Ishikawa (cell line): ENCODE measurements at regions not wholly inside any gene's neighbourhood (a gene's known extent, or its start where the extent isn't known, plus 50 kb on each side); places are given as distances from the start of the nearest gene placed in this dataset.

Source experiments
- CEBPB ChIP-seq: IDR thresholded peaks from 2 replicates; pipeline ENCODE4 v1.6.1; 2012
- CREB1 ChIP-seq: IDR thresholded peaks from 2 replicates; pipeline ENCODE4 v1.6.1; 2012; ENCODE audit warnings: low read depth
- EGR1 ChIP-seq: IDR thresholded peaks from 2 replicates; pipeline ENCODE4 v1.6.1; 2012
- EP300 ChIP-seq: IDR thresholded peaks from 2 replicates; pipeline ENCODE4 v1.6.1; 2012; ENCODE audit warnings: borderline replicate concordance
- FOXM1 ChIP-seq: IDR thresholded peaks from 2 replicates; pipeline ENCODE4 v1.6.1; 2012; ENCODE audit warnings: low read depth, borderline replicate concordance
- NFIC ChIP-seq: IDR thresholded peaks from 2 replicates; pipeline ENCODE4 v1.6.1; 2012
- RAD21 ChIP-seq: IDR thresholded peaks from 2 replicates; pipeline ENCODE4 v1.6.1; 2012; ENCODE audit warnings: low read depth
- REST ChIP-seq: IDR thresholded peaks from 2 replicates; pipeline ENCODE4 v1.6.1; 2012; ENCODE audit warnings: low read depth, mild to moderate bottlenecking
- TAF1 ChIP-seq: IDR thresholded peaks from 2 replicates; pipeline ENCODE4 v1.6.1; 2012; ENCODE audit warnings: low read depth, mild to moderate bottlenecking
- TCF12 ChIP-seq: IDR thresholded peaks from 2 replicates; pipeline ENCODE4 v1.6.1; 2012; ENCODE audit warnings: low read depth
- TEAD4 ChIP-seq: IDR thresholded peaks from 2 replicates; pipeline ENCODE4 v1.6.1; 2012
- YY1 ChIP-seq: IDR thresholded peaks from 2 replicates; pipeline ENCODE4 v1.6.1; 2012; ENCODE audit warnings: low read depth
- ZBTB7A ChIP-seq: IDR thresholded peaks from 2 replicates; pipeline ENCODE4 v1.6.1; 2012; ENCODE audit warnings: low read depth
- TF ChIP-seq, protein P1 (sequence below): IDR thresholded peaks from 2 replicates; pipeline ENCODE4 v1.6.1; 2012
- TF ChIP-seq, protein P2 (sequence below): IDR thresholded peaks from 2 replicates; pipeline ENCODE4 v1.6.1; 2012

DNA sequence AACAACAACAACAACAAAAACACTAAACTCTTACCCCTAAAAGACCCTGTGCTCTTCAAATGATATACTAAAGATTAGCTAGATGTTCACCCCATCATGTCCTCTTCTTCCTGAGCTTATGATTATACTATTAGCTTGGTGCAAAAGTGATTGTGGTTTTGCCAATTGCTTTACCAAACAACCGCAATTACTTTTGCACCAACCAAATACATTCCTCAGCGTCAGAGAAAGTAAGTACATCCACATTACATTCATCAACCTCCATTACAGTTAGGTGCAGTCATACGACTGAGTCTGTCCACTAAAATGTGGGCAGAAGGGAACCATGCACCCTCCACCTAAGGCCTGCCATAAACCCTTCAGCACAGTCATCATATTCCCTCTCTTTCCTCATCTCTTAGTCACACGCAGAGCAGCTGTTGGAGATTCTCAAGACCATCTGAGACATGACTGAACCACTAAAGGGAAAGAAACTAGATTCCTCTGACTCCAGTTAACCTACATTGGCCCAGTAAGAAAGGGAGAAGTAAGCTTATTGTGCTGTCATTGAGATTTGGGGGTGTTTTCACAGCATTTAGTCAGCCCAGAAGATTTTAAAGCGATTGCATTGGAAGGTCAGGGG, 181.6 kb upstream of the TLE4 start:
- no peak for TF ChIP-seq RAD21
- no peak for TF ChIP-seq TCF12
- TF ChIP-seq ZBTB7A, result no peak
- TF ChIP-seq, protein P1, sequence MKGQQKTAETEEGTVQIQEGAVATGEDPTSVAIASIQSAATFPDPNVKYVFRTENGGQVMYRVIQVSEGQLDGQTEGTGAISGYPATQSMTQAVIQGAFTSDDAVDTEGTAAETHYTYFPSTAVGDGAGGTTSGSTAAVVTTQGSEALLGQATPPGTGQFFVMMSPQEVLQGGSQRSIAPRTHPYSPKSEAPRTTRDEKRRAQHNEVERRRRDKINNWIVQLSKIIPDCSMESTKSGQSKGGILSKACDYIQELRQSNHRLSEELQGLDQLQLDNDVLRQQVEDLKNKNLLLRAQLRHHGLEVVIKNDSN, result no peak
- TF ChIP-seq CEBPB, result no peak
- TF ChIP-seq TAF1, result no peak
- TF ChIP-seq TEAD4, result no peak
- TF ChIP-seq, protein P2, sequence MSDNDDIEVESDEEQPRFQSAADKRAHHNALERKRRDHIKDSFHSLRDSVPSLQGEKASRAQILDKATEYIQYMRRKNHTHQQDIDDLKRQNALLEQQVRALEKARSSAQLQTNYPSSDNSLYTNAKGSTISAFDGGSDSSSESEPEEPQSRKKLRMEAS, result no peak

DNA sequence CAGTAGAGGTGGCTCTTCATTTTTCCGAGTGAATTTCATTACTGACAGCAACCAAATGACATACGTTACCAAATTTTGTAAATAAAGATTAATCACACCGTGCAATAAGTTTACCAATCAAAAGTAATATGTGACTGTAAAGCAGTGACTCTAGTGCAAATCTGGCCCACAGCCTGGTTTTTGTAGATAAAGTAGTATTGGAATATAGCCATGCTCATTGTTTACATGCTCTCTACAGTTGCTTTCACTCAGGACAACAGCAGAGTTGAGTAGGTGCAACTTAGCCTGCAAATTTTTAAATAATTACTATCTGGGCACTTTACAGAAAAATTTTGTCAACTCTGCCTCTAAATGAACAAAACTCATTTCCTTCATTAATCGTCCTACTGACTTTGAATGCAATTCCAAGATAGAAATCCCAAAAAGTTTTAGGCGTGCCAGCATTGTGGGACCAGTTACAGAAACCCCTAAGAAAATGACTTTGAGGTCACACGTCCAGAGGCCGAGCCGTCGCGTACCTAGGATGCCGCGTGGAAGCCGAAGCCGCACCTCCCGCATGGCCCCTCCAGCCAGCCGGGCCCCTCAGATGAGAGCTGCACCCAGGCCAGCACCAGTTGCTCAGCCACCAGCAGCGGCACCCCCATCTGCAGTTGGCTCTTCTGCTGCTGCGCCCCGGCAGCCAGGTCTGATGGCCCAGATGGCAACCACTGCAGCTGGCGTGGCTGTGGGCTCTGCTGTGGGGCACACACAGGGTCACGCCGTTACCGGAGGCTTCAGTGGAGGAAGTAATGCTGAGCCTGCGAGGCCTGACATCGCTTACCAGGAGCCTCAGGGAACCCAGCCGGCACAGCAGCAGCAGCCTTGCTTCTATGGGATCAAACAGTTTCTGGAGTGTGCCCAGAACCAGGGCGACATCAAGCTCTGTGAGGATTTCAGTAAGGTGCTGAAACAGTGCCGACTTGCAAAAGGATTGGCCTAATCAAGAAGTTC, 180.7 kb upstream of the TLE4 start:
- TF ChIP-seq CEBPB (no peak), NFIC (no peak), TCF12 (no peak), TEAD4 (no peak), EGR1 (no peak), CREB1 (no peak), YY1 (no peak), RAD21 (no peak), FOXM1 (no peak), TAF1 (no peak), REST (no peak)
- TF ChIP-seq, protein P1, result no peak
- TF ChIP-seq, protein P2, result no peak

DNA sequence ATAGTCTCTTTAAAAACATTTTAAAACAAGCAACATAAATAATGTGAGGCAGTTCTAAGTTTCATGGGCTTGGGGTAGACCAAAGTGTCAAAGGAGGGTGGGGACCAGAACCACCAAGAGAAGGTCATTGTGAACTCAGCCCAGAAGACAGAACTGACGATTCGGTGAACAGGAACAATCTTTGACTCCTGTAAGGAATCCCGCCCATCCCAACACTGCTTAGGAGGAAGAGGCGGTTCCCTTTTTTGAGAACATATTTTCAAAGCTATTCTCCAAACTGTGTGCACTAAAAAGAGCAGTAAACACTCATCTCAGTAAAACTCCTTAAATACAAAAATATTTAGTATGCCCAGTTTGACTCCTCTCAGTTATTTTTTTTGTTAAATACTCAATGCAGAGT, 176.5 kb upstream of the TLE4 start:
- TF ChIP-seq EP300, result no peak
- TF ChIP-seq ZBTB7A, result no peak
- no peak for TF ChIP-seq NFIC
- no peak for TF ChIP-seq TEAD4
- no peak for TF ChIP-seq CEBPB
- TF ChIP-seq CREB1, result no peak
- TF ChIP-seq, protein P1, result no peak

DNA sequence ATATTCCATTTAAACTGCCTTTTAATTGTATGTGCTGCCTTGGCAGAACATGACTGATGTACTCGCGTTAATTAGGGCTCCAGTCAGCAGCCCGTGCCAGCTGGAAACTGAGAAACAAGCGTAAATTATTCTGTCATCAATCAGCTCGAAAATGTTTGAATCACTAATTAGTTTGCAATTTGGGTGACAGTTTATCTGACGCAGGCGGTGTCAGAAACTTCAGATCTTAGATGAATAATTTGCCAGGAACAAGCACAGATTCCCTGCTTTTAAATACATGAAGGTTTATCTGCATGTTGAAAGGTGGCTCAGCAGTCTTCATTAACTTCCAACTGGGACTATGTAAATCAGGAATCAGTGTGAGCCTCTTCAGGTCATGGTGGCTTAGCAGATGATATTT, 176.0 kb upstream of the TLE4 start:
- TF ChIP-seq RAD21 (no peak), EP300 (no peak), YY1 (no peak), TAF1 (no peak), REST (no peak)

DNA sequence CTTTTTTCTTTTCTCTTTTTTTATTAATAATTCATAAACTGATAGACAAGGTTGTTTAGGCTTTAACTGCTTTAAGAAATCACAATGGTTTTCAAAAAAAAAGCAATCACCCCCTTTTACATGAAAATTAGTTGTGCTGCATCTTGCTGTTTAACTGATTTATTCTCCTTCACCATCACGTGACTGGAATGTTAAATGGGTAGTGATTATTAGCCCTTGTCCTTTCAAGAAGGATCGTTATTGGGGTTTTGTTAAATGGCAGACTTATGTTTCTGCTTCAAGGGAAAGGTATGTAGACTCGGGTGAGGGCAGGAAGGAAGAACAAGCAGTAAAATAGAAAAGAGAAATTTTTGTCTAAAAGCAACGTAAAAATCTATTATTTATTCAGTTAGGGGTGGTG, 175.6 kb upstream of the TLE4 start:
- TF ChIP-seq, protein P2, result no peak
- TF ChIP-seq EGR1 (no peak), TAF1 (no peak)

DNA sequence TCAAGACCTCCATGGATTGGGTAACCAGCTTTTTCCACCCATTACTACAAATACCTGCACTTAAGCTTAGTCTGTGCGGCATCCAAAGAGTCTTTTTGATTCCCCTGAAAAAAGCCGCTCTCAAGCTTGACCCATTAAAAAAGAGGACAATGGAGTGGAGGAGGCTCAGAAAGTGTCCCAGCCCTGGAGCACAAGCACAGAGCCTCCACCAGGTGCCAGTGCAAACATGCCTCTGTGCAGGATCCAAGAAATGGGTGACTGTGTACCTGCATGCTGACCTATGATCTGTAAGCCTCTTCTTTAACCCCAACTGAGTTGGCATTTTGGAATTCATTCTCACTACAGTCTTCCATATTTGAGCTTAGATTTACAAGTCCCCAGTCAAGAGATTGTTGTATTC, 168.3 kb upstream of the TLE4 start:
- TF ChIP-seq CEBPB (no peak), EP300 (no peak), CREB1 (no peak)
- TF ChIP-seq, protein P2, result no peak
